SK-N-SH (cell line): ENCODE measurements at regions not wholly inside any gene's neighbourhood (a gene's known extent, or its start where the extent isn't known, plus 50 kb on each side); places are given as distances from the start of the nearest gene placed in this dataset.

Experiments
- CTCF ChIA-PET: fragments of 300-600, 350-600 bp; formaldehyde crosslinking; extraction: SDS; loops from one replicate; lab custom pipeline; 2021; lab: Yijun Ruan, JAX
- POLR2A ChIA-PET: fragments of 350-600 bp; sonication (Branson Sonifier 250); formaldehyde crosslinking; extraction: SDS; loops from one replicate; lab custom pipeline; 2020; ENCODE audit warnings: antibody characterized with exemption, inconsistent platforms; lab: Yijun Ruan, JAX
- DNase-seq: peaks from one replicate; pipeline ENCODE4 v3.0.0; 2012
- H2AFZ ChIP-seq: fragments of 200-600 bp; sonication (generic); 2 replicates; pipeline ENCODE4 v1.8.1; 2016; ENCODE audit warnings: antibody characterized with exemption, mild to moderate bottlenecking, low read depth
- H3F3A ChIP-seq: fragments of 200-600 bp; sonication (generic); replicated peaks from 2 replicates; pipeline ENCODE3; 2016; ENCODE audit warnings: antibody characterized with exemption, mild to moderate bottlenecking; ENCODE audit not compliant: insufficient read depth
- H3K27ac ChIP-seq, 2 experiments: fragments of 200-500 bp in 1 of 2; fragments of 200-600 bp in 1 of 2; sonication (Bioruptor generic) in 1 of 2; sonication (generic), shearing (Covaris generic) in 1 of 2; 2 replicates each; pipeline versions ENCODE4 v1.5.1 to v1.6.1; 2014 to 2016; ENCODE audit warnings: low read depth in 2 of 2, inconsistent platforms in 1 of 2, low read length in 1 of 2, mild to moderate bottlenecking in 1 of 2, mixed read lengths in 1 of 2
- H3K27me3 ChIP-seq: fragments of 200-600 bp; sonication (generic), shearing (Covaris generic); 2 replicates; pipeline ENCODE4 v1.6.1; 2016; ENCODE audit warnings: mixed run types; ENCODE audit not compliant: insufficient read depth
- H3K36me3 ChIP-seq, 2 experiments: fragments of 200-500 bp in 1 of 2; fragments of 200-600 bp in 1 of 2; sonication (Bioruptor generic) in 1 of 2; sonication (generic) in 1 of 2; replicated peaks in 1 of 2; 2 replicates each; pipeline versions ENCODE3 to v1.5.1; 2014 to 2016; ENCODE audit warnings: low read length in 1 of 2, mild to moderate bottlenecking in 1 of 2; ENCODE audit not compliant: insufficient read depth in 2 of 2, control insufficient read depth in 1 of 2
- H3K4me1 ChIP-seq, 2 experiments: fragments of 200-500 bp in 1 of 2; fragments of 200-600 bp in 1 of 2; sonication (Bioruptor generic) in 1 of 2; sonication (generic), shearing (Covaris generic) in 1 of 2; 2 replicates each; pipeline versions ENCODE4 v1.5.1 to v1.6.1; 2014 to 2016; ENCODE audit warnings: low read depth in 1 of 2, low read length in 1 of 2, mixed run types in 1 of 2; ENCODE audit not compliant: insufficient read depth in 2 of 2, control insufficient read depth in 1 of 2
- H3K4me2 ChIP-seq: fragments of 200-600 bp; sonication (generic), shearing (Covaris generic); 2 replicates; pipeline ENCODE4 v1.6.1; 2017; ENCODE audit warnings: mixed run types
- H3K4me3 ChIP-seq, 2 experiments: fragments of 200-500 bp in 1 of 2; fragments of 200-600 bp in 1 of 2; sonication (Bioruptor generic) in 1 of 2; sonication (generic), shearing (Covaris generic) in 1 of 2; 2 replicates each; pipeline versions ENCODE4 v1.5.1 to v1.8.1; 2014 to 2016; ENCODE audit warnings: low read depth in 2 of 2, inconsistent platforms in 1 of 2, low read length in 1 of 2, mild to moderate bottlenecking in 1 of 2, mixed read lengths in 1 of 2, moderate library complexity in 1 of 2
- H3K79me2 ChIP-seq: fragments of 200-600 bp; sonication (generic); 2 replicates; pipeline ENCODE4 v1.8.1; 2017; ENCODE audit warnings: mild to moderate bottlenecking; ENCODE audit not compliant: insufficient read depth
- H3K9ac ChIP-seq: fragments of 200-600 bp; sonication (generic); 2 replicates; pipeline ENCODE4 v1.6.1; 2017; ENCODE audit warnings: mixed run types
- H3K9me2 ChIP-seq: fragments of 200-600 bp; sonication (generic); 2 replicates; pipeline ENCODE4 v1.6.1; 2017; ENCODE audit warnings: mixed run types
- H3K9me3 ChIP-seq: fragments of 200-600 bp; sonication (generic); 2 replicates; pipeline ENCODE4 v1.6.1; 2017; ENCODE audit warnings: mixed run types, mild to moderate bottlenecking, moderate library complexity
- H4K20me1 ChIP-seq: fragments of 200-600 bp; sonication (generic); 2 replicates; pipeline ENCODE4 v1.6.1; 2017; ENCODE audit warnings: mild to moderate bottlenecking, mixed run types; ENCODE audit not compliant: insufficient read depth
- ELF1 ChIP-seq: IDR thresholded peaks from 2 replicates; pipeline ENCODE4 v1.4.0; 2012
- EP300 ChIP-seq, 2 experiments: IDR thresholded peaks; 2 replicates each; pipeline versions ENCODE4 v1.4.0 to v1.6.1; 2012; ENCODE audit warnings: borderline replicate concordance in 1 of 2, low read depth in 1 of 2, low read length in 1 of 2
- EZH2phosphoT487 ChIP-seq: fragments of 200-600 bp; sonication (generic); IDR thresholded peaks from 2 replicates; pipeline ENCODE4 v1.6.1; 2017; ENCODE audit warnings: low read depth, mixed run types, mild to moderate bottlenecking, antibody characterized with exemption, moderate library complexity, borderline replicate concordance
- GABPA ChIP-seq: IDR thresholded peaks from 2 replicates; pipeline ENCODE4 v1.4.0; 2012; ENCODE audit warnings: low read depth, mild to moderate bottlenecking
- GATA2 ChIP-seq: sonication (generic); formaldehyde crosslinking; IDR thresholded peaks from 2 replicates; pipeline ENCODE4 v1.5.0; 2020; ENCODE audit warnings: mild to moderate bottlenecking, missing genetic modification reagents
- IRF3 ChIP-seq: fragments of 150-350 bp; IDR thresholded peaks from 2 replicates; pipeline ENCODE4 v1.6.1; 2016; ENCODE audit warnings: mild to moderate bottlenecking, low read depth, low read length
- JUND ChIP-seq: IDR thresholded peaks from 2 replicates; pipeline ENCODE4 v1.4.0; 2012
- MEF2A ChIP-seq: IDR thresholded peaks from 2 replicates; pipeline ENCODE4 v1.4.0; 2012; ENCODE audit warnings: low read depth, borderline replicate concordance
- NFIC ChIP-seq: IDR thresholded peaks from 2 replicates; pipeline ENCODE4 v1.4.0; 2012; ENCODE audit warnings: borderline replicate concordance
- PBX3 ChIP-seq: IDR thresholded peaks from 2 replicates; pipeline ENCODE4; 2012
- POLR2AphosphoS5 ChIP-seq: IDR thresholded peaks from 2 replicates; pipeline ENCODE4 v1.6.1; 2012; ENCODE audit warnings: low read depth, low read length
- RCOR1 ChIP-seq: fragments of 150-350 bp; IDR thresholded peaks from 2 replicates; pipeline ENCODE4 v1.6.1; 2017; ENCODE audit warnings: antibody characterized with exemption, low read length
- RFX5 ChIP-seq: IDR thresholded peaks from 2 replicates; pipeline ENCODE4 v1.6.1; 2012; ENCODE audit warnings: mild to moderate bottlenecking, improper control_type of control experiment, low read length
- SIN3A ChIP-seq: IDR thresholded peaks from 2 replicates; pipeline ENCODE4 v1.6.1; 2012; ENCODE audit warnings: low read depth, mild to moderate bottlenecking, low read length, moderate library complexity, borderline replicate concordance
- TAF1 ChIP-seq: IDR thresholded peaks from 2 replicates; pipeline ENCODE4 v1.6.1; 2012; ENCODE audit warnings: low read depth, mild to moderate bottlenecking, low read length, moderate library complexity, borderline replicate concordance
- TCF12 ChIP-seq: IDR thresholded peaks from 2 replicates; pipeline ENCODE4 v1.4.0; 2012
- TEAD4 ChIP-seq: IDR thresholded peaks from 2 replicates; pipeline ENCODE4 v1.4.0; 2012; ENCODE audit warnings: mild to moderate bottlenecking, borderline replicate concordance; ENCODE audit not compliant: insufficient read depth
- USF1 ChIP-seq: IDR thresholded peaks from 2 replicates; pipeline ENCODE4 v1.4.0; 2012; ENCODE audit warnings: low read depth, borderline replicate concordance
- YY1 ChIP-seq: IDR thresholded peaks from 2 replicates; pipeline ENCODE4 v1.4.0; 2012; ENCODE audit warnings: low read depth, mild to moderate bottlenecking
- WGBS: methylation state at CpG from one replicate; pipeline ENCODE4 v1.1.6; 2017; ENCODE audit warnings: low lambda C conversion rate; 5-methylcytosine and 5-hydroxymethylcytosine counted together

- Histone ChIP-seq H3K4me1 (peaks cover 0 to 81% of the 10 kb centered on the region in 2 experiments; a peak in 2 of 4 replicates), H3K79me2 (no peaks in the 10 kb centered on the region), H4K20me1 (no peaks in the 10 kb centered on the region), H3K4me3 (no peak overlapping the region), H3K9ac (no peak overlapping the region), H3K27me3 (no peaks in the 10 kb centered on the region), H3K9me3 (no peaks in the 10 kb centered on the region), H3K27ac (peak overlapping the region; percentile 50 to 100; a peak in 3 of 4 replicates), H3K36me3 (no peaks in the 10 kb centered on the region), H3K4me2 (no peak overlapping the region), H3F3A (peaks cover 5% of the 10 kb centered on the region), H2AFZ (peak overlapping the region; percentile 50), H3K9me2 (no peaks in the 10 kb centered on the region)
- 35% methylated on average over 1 of the region's 1 CpG for WGBS
- CTCF ChIA-PET = interaction anchor here (1.2 to 1.8 kb wide), 4 partner anchors 23 to 159 kb away, joined by 3 to 7 read pairs (median 4); no protein-coding TSS in a partner anchor
- no peak for DNase-seq
- POLR2A ChIA-PET = interaction anchor here (0.9 to 1.9 kb wide), 9 partner anchors 22 to 244 kb away, joined by 3 to 9 read pairs (median 5); partner anchors contain the start of gene TLE3
- TF ChIP-seq TAF1 = no peak
- TF ChIP-seq JUND = no peak
- no peak for TF ChIP-seq TCF12
- no peak for TF ChIP-seq YY1
- no peak for TF ChIP-seq TEAD4
- TF ChIP-seq EZH2phosphoT487 = no peak
- TF ChIP-seq GABPA = no peak
- no peak for TF ChIP-seq IRF3
- TF ChIP-seq USF1 = no peak
- TF ChIP-seq RCOR1 = no peak
- TF ChIP-seq SIN3A = no peak
- TF ChIP-seq ELF1 = no peak
- TF ChIP-seq GATA2 = no peak
- no peak for TF ChIP-seq EP300 (IDR thresholded peaks at IDR 0.05; ENCODE audit: borderline replicate concordance in 1 of 2, low read depth in 1 of 2, low read length in 1 of 2)
- no peak for TF ChIP-seq POLR2AphosphoS5
- TF ChIP-seq MEF2A = no peak
- no peak for TF ChIP-seq RFX5
- no peak for TF ChIP-seq PBX3
- TF ChIP-seq NFIC = no peak
These were observed 242.8 kb upstream of the TLE3 start for GRCh38 chr15:70340494-70340870.
